H1 (cell line): ENCODE measurements at regions not wholly inside any gene's neighbourhood (a gene's known extent, or its start where the extent isn't known, plus 50 kb on each side); places are given as distances from the start of the nearest gene placed in this dataset.

Experiments
- BCL11A ChIP-seq, 2 experiments: IDR thresholded peaks; one replicate each; pipeline ENCODE4 v1.6.1; 2011; ENCODE audit warnings: low read depth in 2 of 2, low read length in 2 of 2, mild to moderate bottlenecking in 2 of 2
- BRCA1 ChIP-seq: IDR thresholded peaks from 2 replicates; pipeline ENCODE4 v1.6.1; 2012; ENCODE audit warnings: low read depth, low read length, improper control_type of control experiment
- CBX8 ChIP-seq: fragments of 300-800, 300-1000 bp; sonication (generic); IDR thresholded peaks from 2 replicates; pipeline ENCODE4 v1.7.1; 2016; ENCODE audit warnings: low read depth, low read length, borderline replicate concordance
- CEBPB ChIP-seq: IDR thresholded peaks from 2 replicates; pipeline ENCODE4 v1.6.1; 2012; ENCODE audit warnings: low read depth, low read length
- CHD1 ChIP-seq: IDR thresholded peaks from 2 replicates; pipeline ENCODE4 v1.6.1; 2012; ENCODE audit warnings: low read depth, low read length, improper control_type of control experiment
- CHD2 ChIP-seq: IDR thresholded peaks from 2 replicates; pipeline ENCODE4 v1.6.1; 2012; ENCODE audit warnings: low read length, improper control_type of control experiment
- CTCF ChIP-seq, 3 experiments: IDR thresholded peaks; 1 replicate in 2 of 3; 2 replicates in 1 of 3; pipeline versions ENCODE4 v1.5.1 to v1.6.1; 2011; ENCODE audit warnings: low read length in 3 of 3, mild to moderate bottlenecking in 3 of 3, inconsistent platforms in 2 of 3, low read depth in 1 of 3, moderate library complexity in 1 of 3; ENCODE audit not compliant: insufficient read depth in 1 of 3; ENCODE audit errors: control extremely low read depth in 1 of 3
- EP300 ChIP-seq, 2 experiments: IDR thresholded peaks; 1 replicate in 1 of 2; 2 replicates in 1 of 2; pipeline ENCODE4 v1.6.1; 2011 to 2012; ENCODE audit warnings: low read depth in 2 of 2, low read length in 2 of 2, mild to moderate bottlenecking in 2 of 2, borderline replicate concordance in 1 of 2, inconsistent platforms in 1 of 2, moderate library complexity in 1 of 2
- EZH2 ChIP-seq: fragments of 200-600 bp; sonication (generic); IDR thresholded peaks from 2 replicates; pipeline ENCODE4 v1.7.1; 2012; ENCODE audit warnings: low read depth, mild to moderate bottlenecking, moderate library complexity, low read length, inconsistent platforms; ENCODE audit not compliant: severe bottlenecking
- KDM1A ChIP-seq: fragments of 200-600, 300-600 bp; sonication (generic); IDR thresholded peaks from 2 replicates; pipeline ENCODE4 v1.7.1; 2016; ENCODE audit warnings: mild to moderate bottlenecking, low read length, borderline replicate concordance
- KDM4A ChIP-seq: IDR thresholded peaks from one replicate; pipeline ENCODE4 v1.7.1; 2012; ENCODE audit warnings: low read depth, mild to moderate bottlenecking, moderate library complexity, low read length, inconsistent platforms; ENCODE audit not compliant: severe bottlenecking
- KDM5A ChIP-seq: fragments of 200-600 bp; IDR thresholded peaks from 2 replicates; pipeline ENCODE4 v1.7.1; 2012; ENCODE audit warnings: mild to moderate bottlenecking, low read length, inconsistent platforms, mixed read lengths
- RFX5 ChIP-seq: IDR thresholded peaks from 2 replicates; pipeline ENCODE4 v1.6.1; 2011; ENCODE audit warnings: low read depth, low read length, improper control_type of control experiment, borderline replicate concordance
- RNF2 ChIP-seq: fragments of 200-900, 300-1000 bp; sonication (generic); IDR thresholded peaks from 2 replicates; pipeline ENCODE4 v1.7.1; 2016; ENCODE audit warnings: borderline replicate concordance, low read depth, mild to moderate bottlenecking, antibody characterized with exemption, low read length; ENCODE audit not compliant: poor library complexity, severe bottlenecking; ENCODE audit errors: missing control alignments
- SAP30 ChIP-seq: fragments of 300-600 bp; sonication (generic); IDR thresholded peaks from 2 replicates; pipeline ENCODE4 v1.7.1; 2012; ENCODE audit warnings: low read length, moderate library complexity, mild to moderate bottlenecking, inconsistent platforms; ENCODE audit not compliant: insufficient read depth, insufficient replicate concordance
- SP2 ChIP-seq: IDR thresholded peaks from 2 replicates; pipeline ENCODE4 v1.6.1; 2012; ENCODE audit warnings: mild to moderate bottlenecking, low read length, inconsistent platforms
- TAF7 ChIP-seq: optimal IDR thresholded peaks from 2 replicates; pipeline ENCODE3; 2011; ENCODE audit warnings: low read depth, mild to moderate bottlenecking, inconsistent platforms, low read length, moderate library complexity, borderline replicate concordance
- ZNF274 ChIP-seq: IDR thresholded peaks from 2 replicates; pipeline ENCODE4 v1.7.0; 2012; ENCODE audit warnings: low read length, borderline replicate concordance; ENCODE audit errors: extremely low read depth
- TF ChIP-seq, protein P1 (sequence below): IDR thresholded peaks from 2 replicates; pipeline ENCODE4 v1.6.1; 2012; ENCODE audit warnings: inconsistent platforms
- TF ChIP-seq, protein P2 (sequence below): IDR thresholded peaks from 2 replicates; pipeline ENCODE4 v1.6.1; 2011; ENCODE audit warnings: low read length, improper control_type of control experiment

DNA sequence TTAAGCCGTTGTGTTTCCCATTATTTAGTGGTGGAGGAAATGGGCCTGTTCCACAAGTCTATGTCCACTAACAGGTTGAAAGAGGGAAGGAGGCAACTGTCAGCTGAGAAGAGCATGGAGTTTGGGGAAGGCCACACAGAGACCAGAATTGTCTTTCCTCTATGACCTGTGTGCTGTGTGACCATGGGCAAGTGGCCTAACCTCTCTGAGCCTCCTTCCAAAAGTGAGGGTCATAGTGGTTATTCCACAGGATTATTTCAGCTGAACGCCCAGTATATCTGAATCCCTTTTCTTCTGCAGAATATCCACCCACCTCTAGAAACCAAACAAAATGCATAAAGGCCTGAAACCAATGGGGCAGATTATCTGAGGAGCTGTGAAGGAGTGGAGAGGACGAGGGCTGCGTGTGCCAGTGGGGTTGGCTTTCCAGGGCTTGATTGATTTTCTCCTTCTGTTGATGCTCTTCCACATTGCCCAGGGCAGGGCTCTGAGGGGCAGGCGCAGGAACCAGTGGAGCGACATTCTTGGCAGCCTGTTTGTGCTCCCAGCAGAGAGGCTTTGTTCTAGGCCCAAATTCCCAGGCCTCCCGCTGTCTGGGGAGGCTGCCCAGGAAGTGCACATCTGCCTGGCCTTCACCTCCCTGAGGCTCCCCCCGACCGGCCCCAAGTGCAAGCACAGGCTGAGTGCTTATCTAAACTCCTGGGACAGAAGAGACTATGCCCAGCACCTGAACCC lies 452.7 kb downstream of the BCL11B start (continued):
- TF ChIP-seq CHD1, result no peak; the same call in 1 of the 2 replicates
- TF ChIP-seq SAP30, result no peak
- peak; percentile 55 for TF ChIP-seq TAF7
- peak; percentile 81 to 93 for TF ChIP-seq BCL11A (IDR thresholded peaks at IDR 0.05; ENCODE audit: low read depth in 2 of 2, low read length in 2 of 2)
- TF ChIP-seq EZH2, result no peak
- TF ChIP-seq, protein P1, sequence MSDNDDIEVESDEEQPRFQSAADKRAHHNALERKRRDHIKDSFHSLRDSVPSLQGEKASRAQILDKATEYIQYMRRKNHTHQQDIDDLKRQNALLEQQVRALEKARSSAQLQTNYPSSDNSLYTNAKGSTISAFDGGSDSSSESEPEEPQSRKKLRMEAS, result peak; percentile 29; the same call in 1 of the 2 replicates
- TF ChIP-seq KDM1A, result peak; percentile 99
- TF ChIP-seq CEBPB, result no peak
- no peak for TF ChIP-seq RNF2
- no peak for TF ChIP-seq BRCA1
- TF ChIP-seq RFX5, result no peak
- peak; percentile 1 to 95 for TF ChIP-seq EP300 (IDR thresholded peaks at IDR 0.05; ENCODE audit: borderline replicate concordance in 1 of 2, low read depth in 2 of 2, low read length in 2 of 2)
- TF ChIP-seq ZNF274, result no peak
- peak; percentile 9 for TF ChIP-seq CHD2
- no peak for TF ChIP-seq SP2
- TF ChIP-seq CBX8, result no peak
- TF ChIP-seq KDM5A, result no peak
- no peak for TF ChIP-seq CTCF (IDR thresholded peaks at IDR 0.05; ENCODE audit: control extremely low read depth in 1 of 3, insufficient read depth in 1 of 3, low read depth in 1 of 3, low read length in 3 of 3)
- TF ChIP-seq, protein P2, sequence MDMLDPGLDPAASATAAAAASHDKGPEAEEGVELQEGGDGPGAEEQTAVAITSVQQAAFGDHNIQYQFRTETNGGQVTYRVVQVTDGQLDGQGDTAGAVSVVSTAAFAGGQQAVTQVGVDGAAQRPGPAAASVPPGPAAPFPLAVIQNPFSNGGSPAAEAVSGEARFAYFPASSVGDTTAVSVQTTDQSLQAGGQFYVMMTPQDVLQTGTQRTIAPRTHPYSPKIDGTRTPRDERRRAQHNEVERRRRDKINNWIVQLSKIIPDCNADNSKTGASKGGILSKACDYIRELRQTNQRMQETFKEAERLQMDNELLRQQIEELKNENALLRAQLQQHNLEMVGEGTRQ, result no peak
- no peak for TF ChIP-seq KDM4A
